ENCODE measurements at regions not wholly inside any gene's neighbourhood (a gene's known extent, or its start where the extent isn't known, plus 50 kb on each side); places are given as distances from the start of the nearest gene placed in this dataset.

GRCh38 chr14:26929361-26929760 is 331.5 kb upstream of the NOVA1 start:
- no peak for DNase-seq (ENCODE audit: low spot score)

GRCh38 chr14:26930576-26930975 is 332.7 kb upstream of the NOVA1 start:
- DNase-seq (ENCODE audit: low spot score), result no peak

- DNase-seq (ENCODE audit: low spot score), result no peak
Observed at GRCh38 chr14:26932606-26933005, 334.8 kb upstream of the NOVA1 start.

DNA sequence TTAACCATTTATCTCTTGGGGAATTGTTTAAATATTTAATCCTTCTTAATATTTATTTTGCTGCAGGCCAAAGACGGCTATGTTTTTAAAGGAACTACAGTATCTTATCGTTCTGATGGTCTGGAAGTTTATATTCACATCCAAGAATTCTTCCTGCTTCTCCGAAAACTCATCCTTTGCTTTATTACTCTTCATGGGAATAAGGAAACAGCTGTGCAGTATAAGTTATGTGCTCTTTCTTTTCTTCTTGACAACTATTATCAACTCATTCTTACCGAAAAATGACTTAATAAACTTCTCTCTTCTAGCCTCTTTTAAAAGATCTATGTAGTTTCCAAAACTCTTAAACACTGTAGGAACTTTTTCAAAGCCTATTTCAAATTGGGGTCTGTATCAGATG is 335.6 kb upstream of the NOVA1 start:
- DNase-seq (ENCODE audit: low spot score), result no peak

DNA sequence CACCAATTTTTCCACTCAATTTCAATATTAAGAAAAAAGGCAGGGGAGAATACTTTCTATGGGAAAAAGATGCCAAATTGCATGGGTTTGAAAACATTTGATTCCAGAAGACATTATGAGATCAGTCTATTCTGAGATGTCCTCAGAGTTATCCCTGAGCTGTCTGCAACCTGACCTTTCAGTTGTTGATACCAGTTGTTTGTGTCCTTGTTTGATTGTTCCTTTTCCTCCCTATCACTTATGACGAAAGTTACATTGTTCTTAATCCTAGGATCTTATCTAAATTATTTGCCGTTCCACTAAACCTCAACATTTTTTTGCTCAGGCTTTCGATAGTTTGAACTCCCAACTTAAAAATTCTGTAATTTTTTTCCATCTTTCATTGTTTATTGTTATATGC is 336.3 kb upstream of the NOVA1 start:
- no peak for DNase-seq (ENCODE audit: low spot score)

GRCh38 chr14:26935733-26936132 is 337.9 kb upstream of the NOVA1 start:
- DNase-seq (ENCODE audit: low spot score), result no peak

DNA sequence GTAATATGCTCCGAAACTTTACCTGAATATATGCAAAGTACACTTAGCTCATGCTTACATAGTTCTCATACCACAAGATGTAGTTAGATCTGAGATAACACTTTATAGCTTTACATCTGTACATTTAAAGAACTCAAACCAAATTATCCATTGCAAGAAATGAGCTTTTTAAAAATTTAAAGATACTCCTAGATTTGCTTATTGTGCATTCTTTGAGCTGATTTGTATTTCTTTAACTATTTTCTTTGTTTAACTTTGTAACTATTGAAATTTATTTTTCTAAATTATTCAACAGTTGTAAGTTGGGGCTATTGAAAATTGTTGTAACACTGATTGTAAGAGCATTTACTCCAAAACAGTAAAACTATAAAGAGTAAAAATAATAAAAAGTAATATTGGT is 340.2 kb upstream of the NOVA1 start:
- no peak for DNase-seq (ENCODE audit: low spot score)

- no peak for DNase-seq (ENCODE audit: low spot score)
Observed at GRCh38 chr14:26939755-26940154, 341.9 kb upstream of the NOVA1 start.

DNA sequence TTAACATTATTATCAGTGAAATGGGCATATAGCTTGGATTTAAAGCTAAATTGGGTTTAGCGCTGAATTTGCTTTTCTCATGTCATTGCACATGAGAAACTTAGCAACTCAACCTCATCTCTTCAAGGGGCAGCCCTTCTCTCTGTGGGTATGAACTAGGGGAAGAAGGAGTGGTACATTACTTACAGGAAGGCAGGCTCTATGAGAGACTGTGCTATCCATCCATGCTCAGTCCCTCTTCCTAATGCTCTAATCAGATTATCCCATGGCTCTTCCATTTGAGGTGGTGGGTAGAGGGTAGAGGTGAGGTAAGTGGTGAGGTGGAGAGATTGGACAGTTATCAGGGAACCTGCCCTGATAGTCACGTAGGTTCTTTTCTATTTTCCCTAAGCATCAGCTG is 343.7 kb upstream of the NOVA1 start:
- no peak for DNase-seq (ENCODE audit: low spot score)

DNA sequence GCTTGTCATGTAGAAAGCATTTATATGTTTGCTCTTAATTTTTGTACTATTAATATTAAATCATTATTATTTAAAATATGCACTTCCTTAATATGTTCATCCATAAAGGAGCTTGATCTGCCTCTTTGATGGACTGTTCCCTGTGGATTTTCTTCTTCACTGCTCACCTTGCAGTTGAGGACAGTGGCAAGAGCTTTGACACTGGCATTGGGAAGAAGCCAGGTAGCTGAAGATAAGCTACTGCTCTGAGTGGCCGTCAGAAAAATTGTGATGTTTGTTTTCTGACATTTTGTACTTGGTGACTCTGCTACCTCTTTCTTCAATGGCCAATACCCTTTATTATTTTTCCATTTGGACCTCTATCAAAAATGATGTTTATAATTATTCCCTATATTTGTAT is 349.4 kb upstream of the NOVA1 start:
- DNase-seq (ENCODE audit: low spot score), result no peak

- no peak for DNase-seq (ENCODE audit: low spot score)
Observed at GRCh38 chr14:26959437-26959836, 361.6 kb upstream of the NOVA1 start.

- DNase-seq (ENCODE audit: low spot score), result no peak
Observed at GRCh38 chr14:26959972-26960660, 362.3 kb upstream of the NOVA1 start.

DNA sequence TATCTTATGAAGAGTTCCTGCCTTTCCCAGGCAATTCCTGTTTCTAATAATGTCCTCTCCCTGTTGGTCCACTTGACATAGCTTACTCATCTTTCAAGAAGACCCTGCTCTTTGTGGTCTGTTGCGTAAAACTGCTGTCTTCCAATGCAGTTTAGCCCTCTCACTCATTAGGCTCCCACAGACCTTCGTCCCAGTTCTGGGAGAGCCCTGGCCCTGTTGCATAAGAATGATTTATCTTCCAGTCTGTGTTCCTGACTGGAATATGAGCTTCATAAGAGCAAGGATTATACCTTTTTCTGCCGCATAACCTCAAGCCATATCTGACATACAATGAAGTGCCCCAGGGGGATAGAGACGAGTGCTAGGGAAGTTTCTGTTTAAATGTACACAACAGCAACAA is 365.9 kb upstream of the NOVA1 start:
- no peak for DNase-seq (ENCODE audit: low spot score)

DNA sequence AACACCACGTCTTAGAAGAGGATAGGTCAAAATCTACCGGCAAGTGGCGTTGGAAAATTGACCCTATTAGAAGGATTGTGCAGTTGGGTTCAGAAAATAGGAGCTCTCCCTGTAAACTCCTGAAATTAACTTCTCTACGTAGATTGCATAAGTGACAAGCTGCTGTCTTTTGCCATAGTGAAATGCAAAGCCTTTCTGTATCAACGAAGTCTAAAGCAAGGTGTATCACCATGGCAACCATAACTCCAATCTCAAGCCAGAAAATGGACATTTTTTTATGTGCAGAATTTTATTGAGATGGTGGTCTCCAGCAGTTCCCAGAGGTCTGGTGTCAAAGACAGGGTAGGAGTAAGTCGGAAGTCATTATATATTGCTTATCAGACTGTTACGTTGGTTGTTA is 367.7 kb upstream of the NOVA1 start:
- no peak for DNase-seq (ENCODE audit: low spot score)

DNA sequence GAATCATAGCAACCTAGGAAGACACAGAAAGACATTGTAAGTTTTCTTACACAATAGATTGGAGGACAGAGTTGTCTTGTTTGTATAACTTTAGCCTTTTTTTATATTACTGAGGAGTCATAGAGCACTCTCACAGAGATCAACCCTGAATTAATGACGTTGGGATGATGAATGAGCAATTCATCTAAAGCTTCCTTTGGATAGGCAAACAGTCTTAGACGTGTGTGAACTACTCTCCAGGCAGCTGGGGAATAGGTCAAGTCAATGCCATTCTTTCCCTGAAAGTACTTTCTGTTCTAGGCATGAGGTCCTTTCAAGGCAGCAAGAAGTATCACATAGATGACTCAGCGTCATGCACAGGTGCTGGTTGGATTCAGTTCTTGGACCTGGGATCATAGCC is 369.1 kb upstream of the NOVA1 start:
- DNase-seq (ENCODE audit: low spot score), result peak; percentile 65

GRCh38 chr14:26974965-26975364 is 377.1 kb upstream of the NOVA1 start:
- DNase-seq (ENCODE audit: low spot score), result no peak

DNA sequence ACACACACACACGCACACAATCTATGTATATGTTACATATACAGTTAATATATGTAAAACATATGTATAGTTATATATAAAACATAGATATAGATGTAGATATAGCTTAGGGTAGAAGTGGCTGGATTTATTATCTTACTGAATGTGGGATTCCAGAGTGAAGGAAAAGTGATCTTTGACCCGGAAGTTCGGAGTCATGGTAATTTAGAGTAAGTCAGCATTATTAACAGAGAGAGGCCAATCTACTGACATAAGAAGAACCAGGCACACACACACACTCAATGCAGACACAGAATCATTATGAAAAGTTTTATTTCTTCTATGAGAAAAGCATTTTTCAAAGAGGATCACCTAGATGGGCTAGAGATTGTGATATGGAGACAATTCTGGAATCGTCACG is 384.2 kb upstream of the NOVA1 start:
- no peak for DNase-seq (ENCODE audit: low spot score)

DNA sequence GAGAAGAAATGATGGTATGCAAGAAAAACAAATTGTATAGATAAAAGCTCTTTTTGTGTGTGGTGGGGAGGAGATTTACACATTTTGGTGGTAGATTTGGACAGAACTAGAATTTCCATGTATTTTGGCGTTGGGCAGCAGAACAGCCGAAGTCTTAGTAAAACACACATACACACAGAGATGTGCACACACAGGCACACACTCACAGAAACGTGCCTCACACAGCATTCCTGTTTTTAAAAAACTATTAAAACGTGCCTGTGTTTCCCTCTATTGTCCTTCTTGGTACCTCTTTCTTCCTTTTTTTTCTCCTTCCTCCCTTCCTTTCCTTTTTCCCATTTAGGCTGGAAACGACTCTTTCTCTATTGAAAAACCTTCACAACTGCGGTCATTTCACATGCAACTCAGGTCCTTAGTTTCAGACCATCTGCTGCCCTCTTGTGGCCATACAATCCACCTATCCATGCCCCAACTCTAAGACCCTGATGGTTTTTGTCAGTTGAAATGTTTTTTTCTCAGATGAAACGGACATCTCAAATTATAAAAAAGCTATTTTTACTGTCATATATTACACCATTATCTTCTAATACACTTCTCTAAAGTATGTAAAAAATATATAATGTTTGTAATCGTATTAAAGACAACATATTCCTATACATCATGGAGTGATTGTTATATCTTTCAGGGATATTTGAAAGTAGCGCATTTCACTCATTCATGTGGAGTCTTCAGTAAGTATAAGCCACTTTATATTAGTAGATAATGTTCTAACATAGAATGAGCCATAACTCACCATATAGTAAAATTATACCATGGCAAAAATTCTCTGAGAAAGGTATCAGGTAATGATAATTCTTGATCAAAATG is 386.7 kb upstream of the NOVA1 start:
- no peak for DNase-seq (ENCODE audit: low spot score)

- DNase-seq (ENCODE audit: low spot score), result no peak
Observed at GRCh38 chr14:26987744-26988363, 390.0 kb upstream of the NOVA1 start.

GRCh38 chr14:26990946-26991345 is 393.1 kb upstream of the NOVA1 start:
- no peak for DNase-seq (ENCODE audit: low spot score)

DNA sequence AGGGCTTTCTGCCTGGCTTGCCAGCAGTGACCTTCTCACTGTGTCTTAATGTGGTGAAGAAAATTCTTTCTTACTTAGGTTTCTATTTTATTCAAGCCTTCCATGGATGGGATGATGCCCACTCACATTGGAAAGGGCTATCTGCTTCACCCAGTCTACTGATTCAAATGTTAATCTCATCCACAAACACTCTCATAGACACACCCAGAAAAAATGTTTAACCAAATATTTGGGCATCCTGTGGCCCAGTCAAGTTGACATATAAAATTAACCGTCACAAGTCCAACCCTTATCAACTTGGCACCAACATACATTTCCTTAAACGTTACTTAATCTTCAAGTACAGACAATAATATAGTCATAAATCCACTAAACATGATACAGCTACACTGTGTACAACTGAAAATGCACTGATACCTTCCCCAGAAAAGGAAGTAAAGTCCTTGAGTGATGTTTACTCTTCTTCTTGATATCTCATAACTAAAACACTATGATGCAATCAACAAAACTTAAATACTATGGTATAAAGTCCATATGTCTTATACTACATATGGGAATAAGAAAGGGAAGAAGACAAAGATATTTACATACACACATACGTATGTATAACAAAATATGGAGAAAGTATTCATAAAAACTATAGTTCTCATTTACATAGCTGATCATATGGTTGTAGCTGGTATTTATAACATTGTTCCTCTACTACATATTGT is 394.7 kb upstream of the NOVA1 start:
- no peak for DNase-seq (ENCODE audit: low spot score)

DNA sequence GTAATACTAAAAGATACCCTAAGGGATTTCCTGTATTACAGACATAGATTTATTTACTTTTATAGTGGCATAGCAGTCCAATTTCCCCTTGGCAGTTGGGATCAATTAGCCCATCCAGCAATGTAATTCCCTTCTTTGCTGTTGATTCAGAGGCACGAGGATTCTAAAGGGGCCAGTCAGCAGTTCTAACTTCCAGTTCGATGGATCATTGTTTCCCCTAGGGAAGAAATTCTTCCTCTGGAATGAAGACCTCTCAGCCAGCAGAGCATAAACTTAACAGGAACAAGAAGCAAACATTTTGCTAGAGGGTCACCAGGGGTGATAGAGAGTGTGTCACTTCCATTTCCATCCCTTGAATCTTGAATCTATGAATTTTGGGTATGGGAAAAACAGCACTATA is 395.7 kb upstream of the NOVA1 start:
- DNase-seq (ENCODE audit: low spot score), result peak; percentile 12

GRCh38 chr14:26995301-26995700 is 397.5 kb upstream of the NOVA1 start:
- DNase-seq (ENCODE audit: low spot score), result no peak
